ENCODE measurements at regions not wholly inside any gene's neighbourhood (a gene's known extent, or its start where the extent isn't known, plus 50 kb on each side); places are given as distances from the start of the nearest gene placed in this dataset.

DNA sequence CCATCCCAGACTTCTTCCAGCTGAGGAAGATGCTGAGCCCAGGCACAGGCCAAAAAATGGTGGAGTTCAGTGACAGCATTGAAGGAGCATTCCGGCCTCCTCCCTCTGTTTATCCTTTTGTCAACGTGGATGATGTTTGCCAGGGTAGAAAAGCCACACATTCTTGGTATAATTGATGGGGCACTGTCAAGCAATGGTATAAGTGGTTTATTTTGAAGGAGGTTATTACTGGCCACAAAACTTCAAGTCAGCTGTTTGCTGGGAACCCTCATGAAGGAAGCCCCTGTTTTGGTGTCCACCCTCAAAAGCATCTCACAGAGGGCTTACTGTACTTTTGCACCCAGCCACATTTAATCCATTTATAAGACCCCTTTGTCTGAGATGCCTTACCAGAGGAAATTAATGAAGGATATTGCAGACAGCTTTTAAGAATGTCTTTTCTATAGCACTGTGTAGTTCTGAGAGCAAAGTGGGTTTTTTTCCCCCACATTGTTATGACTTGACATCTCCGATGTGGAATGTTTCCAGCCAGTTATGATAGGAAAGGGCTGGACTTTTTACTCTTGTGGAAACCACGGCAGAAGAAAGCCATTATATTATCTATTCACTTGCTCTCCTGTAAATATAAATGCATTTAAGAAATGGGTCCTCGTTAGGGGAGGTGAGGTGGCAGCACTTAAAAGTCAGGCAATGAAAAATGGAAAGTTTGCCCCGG lies 95.5 kb upstream of the SPATA31D4 start:
- Histone ChIP-seq H3K27me3 (replicated peaks in 1 of 7) (no peaks in the 10 kb centered on the region), H3K36me3 (no peaks in the 10 kb centered on the region), H3K4me1 (peaks cover 0 to 19% (median 2%) of the 10 kb centered on the region in 6 donors), H3K9me3 (no peaks in the 10 kb centered on the region), H3K27ac (no peak overlapping the region), H3K4me3 (no peak overlapping the region)
- WGBS, 5 donors: 69 to 88% (median 80%) methylated on average over 6 of the region's 6 CpGs
- DNase-seq: no peak
- intact Hi-C loops (cut with DNase I; ENCODE audit: low total_unique reads): no loop called here
- TF ChIP-seq, protein P1, sequence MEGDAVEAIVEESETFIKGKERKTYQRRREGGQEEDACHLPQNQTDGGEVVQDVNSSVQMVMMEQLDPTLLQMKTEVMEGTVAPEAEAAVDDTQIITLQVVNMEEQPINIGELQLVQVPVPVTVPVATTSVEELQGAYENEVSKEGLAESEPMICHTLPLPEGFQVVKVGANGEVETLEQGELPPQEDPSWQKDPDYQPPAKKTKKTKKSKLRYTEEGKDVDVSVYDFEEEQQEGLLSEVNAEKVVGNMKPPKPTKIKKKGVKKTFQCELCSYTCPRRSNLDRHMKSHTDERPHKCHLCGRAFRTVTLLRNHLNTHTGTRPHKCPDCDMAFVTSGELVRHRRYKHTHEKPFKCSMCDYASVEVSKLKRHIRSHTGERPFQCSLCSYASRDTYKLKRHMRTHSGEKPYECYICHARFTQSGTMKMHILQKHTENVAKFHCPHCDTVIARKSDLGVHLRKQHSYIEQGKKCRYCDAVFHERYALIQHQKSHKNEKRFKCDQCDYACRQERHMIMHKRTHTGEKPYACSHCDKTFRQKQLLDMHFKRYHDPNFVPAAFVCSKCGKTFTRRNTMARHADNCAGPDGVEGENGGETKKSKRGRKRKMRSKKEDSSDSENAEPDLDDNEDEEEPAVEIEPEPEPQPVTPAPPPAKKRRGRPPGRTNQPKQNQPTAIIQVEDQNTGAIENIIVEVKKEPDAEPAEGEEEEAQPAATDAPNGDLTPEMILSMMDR (IDR thresholded peaks at IDR 0.05 in 8 of 11, conservative IDR thresholded peaks at IDR 0.05 in 3 of 11): no peak
- TF ChIP-seq POLR2A (IDR thresholded peaks at IDR 0.05): no peak
- TF ChIP-seq POLR2AphosphoS5 (IDR thresholded peaks at IDR 0.05): no peak

DNA sequence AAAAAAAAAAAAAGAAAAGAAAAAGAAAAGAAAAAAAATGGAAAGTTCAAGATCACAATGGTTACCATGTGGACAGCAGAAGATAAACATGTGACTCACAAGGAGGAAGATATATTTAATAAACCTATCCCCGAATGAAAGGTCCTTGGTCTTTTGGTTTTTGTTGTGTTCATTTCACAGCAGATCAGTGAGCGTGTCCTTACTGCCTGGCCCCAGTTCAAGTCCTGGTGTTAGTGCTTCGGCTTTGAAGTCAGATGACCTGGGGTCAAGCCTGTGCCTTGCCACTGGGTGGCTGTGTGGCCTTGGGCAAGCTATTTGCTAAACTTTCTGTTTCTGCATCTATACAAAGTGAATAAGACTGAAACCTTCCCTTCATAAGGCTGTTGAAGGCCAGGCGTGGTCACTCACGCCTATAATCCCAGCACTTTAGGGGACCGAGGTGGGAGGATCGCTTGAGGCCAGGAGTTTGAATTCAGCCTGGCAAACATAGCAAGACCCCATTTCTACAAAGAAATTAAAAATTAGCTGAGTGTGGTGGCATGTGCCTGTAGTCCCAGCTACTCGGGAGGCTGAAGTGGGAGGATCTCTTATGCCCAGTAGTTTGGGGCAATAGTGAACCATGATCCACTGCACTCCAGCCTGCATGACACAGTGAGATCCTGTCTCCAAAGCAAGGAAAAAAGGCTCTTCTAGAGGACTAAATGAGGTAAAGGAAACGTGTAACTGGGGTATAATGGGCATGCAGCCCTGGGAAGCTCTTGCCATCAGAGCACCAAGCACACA lies 94.5 kb upstream of the SPATA31D4 start:
- no peak for TF ChIP-seq POLR2AphosphoS5 (IDR thresholded peaks at IDR 0.05)
- TF ChIP-seq, protein P1 (IDR thresholded peaks at IDR 0.05 in 8 of 11, conservative IDR thresholded peaks at IDR 0.05 in 3 of 11): no peak
- no peak for TF ChIP-seq POLR2A (IDR thresholded peaks at IDR 0.05)
- WGBS, 5 donors: 75 to 85% (median 80%) methylated on average over 9 of the region's 9 CpGs
- Histone ChIP-seq H3K27ac (no peak overlapping the region), H3K9me3 (no peaks in the 10 kb centered on the region), H3K4me3 (no peak overlapping the region), H3K27me3 (replicated peaks in 1 of 7) (no peaks in the 10 kb centered on the region), H3K4me1 (peaks cover 0 to 8% (median 0%) of the 10 kb centered on the region in 6 donors), H3K36me3 (no peaks in the 10 kb centered on the region)
- DNase-seq: no peak
- intact Hi-C loops (cut with DNase I; ENCODE audit: low total_unique reads): no loop called here

DNA sequence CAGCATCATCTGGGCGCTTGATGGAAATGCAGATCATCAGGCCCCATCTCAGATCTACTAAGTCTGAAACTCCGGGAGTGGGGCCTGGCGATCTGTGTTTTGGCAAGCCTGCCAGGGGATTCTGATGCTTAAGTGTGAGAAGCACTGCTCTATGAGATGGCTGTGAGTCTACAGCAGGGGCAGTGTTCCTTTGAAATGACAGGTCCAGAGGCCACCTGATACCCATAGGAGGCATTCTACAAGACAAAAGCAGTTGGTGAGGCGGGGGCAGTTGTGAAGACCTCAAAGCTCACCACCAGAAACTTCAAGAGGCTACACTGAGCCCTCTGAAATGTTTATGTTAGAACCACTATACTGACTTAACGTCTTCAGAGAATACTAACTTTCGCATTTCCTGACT lies 86.9 kb upstream of the SPATA31D4 start:
- H3K4me3 ChIP-seq: no peak overlapping the region
- no peak overlapping the region for H3K27ac ChIP-seq
- DNase-seq: no peak
- WGBS, 5 donors: 70 to 97% (median 87%) methylated on average over 6 of the region's 6 CpGs
- H3K4me1 ChIP-seq: no peaks in the 10 kb centered on the region
- H3K27me3 ChIP-seq (replicated peaks in 1 of 7): no peaks in the 10 kb centered on the region
- no peaks in the 10 kb centered on the region for H3K36me3 ChIP-seq
- TF ChIP-seq POLR2A (IDR thresholded peaks at IDR 0.05): no peak
- H3K9me3 ChIP-seq: no peaks in the 10 kb centered on the region
- intact Hi-C loops (cut with DNase I; ENCODE audit: low total_unique reads): no loop called here

DNA sequence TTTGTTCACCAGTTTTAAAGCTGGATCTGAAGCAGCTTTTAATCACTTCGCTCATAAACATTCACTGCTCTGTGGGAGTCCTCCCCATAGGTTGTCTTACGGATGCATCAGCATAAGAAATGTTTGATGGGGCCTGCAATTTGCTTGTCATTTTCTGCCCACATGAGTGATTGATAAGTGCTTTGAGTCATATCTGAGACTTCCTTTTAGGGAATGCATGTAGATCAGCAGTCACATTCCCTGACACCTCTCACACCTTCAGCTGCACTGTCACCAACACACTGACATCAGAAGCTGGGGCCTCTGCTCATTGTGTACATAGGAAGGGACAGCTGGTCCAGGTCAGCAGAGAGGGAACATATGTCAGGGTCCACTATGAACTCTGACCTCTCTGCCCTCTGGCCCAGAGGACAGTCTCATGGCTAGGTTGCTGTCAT lies 84.1 kb upstream of the SPATA31D4 start:
- Histone ChIP-seq H3K27ac (no peak overlapping the region), H3K4me3 (no peak overlapping the region), H3K36me3 (no peaks in the 10 kb centered on the region), H3K27me3 (replicated peaks in 1 of 7) (no peaks in the 10 kb centered on the region), H3K9me3 (no peaks in the 10 kb centered on the region), H3K4me1 (peaks cover 0 to 10% (median 0%) of the 10 kb centered on the region in 6 donors)
- WGBS, 5 donors: 92 to 98% (median 96%) methylated on average over 2 of the region's 2 CpGs
- no peak for DNase-seq
- intact Hi-C loops (cut with DNase I; ENCODE audit: low total_unique reads): no loop called here
- no peak for TF ChIP-seq POLR2A (IDR thresholded peaks at IDR 0.05)
- TF ChIP-seq, protein P1 (IDR thresholded peaks at IDR 0.05 in 8 of 11, conservative IDR thresholded peaks at IDR 0.05 in 3 of 11): no peak
- TF ChIP-seq POLR2AphosphoS5 (IDR thresholded peaks at IDR 0.05): no peak
